ENCODE measurements at regions not wholly inside any gene's neighbourhood (a gene's known extent, or its start where the extent isn't known, plus 50 kb on each side); places are given as distances from the start of the nearest gene placed in this dataset.

GRCh38 chr20:57797401-57797800, 87.6 kb upstream of the PMEPA1 start:
- TF ChIP-seq EZH2 (IDR thresholded peaks at IDR 0.05; ENCODE audit: low read length) (no peak), CTCF (optimal IDR thresholded peaks at IDR 0.05 in 1 of 3, IDR thresholded peaks at IDR 0.05 in 1 of 3, conservative IDR thresholded peaks at IDR 0.05 in 1 of 3; ENCODE audit: extremely low read depth in 1 of 3, insufficient read depth in 2 of 3, low read length in 3 of 3) (no peak)
